AG04450 (cell line): ENCODE measurements at regions not wholly inside any gene's neighbourhood (a gene's known extent, or its start where the extent isn't known, plus 50 kb on each side); places are given as distances from the start of the nearest gene placed in this dataset.
"Not testable (repeated sequence)": the region's sequence is repeated elsewhere in the genome, so short reads cannot be mapped to it uniquely, and the experiment has no call there.

Experiments
- CTCF ChIA-PET: fragments of 300-600, 350-600 bp; formaldehyde crosslinking; extraction: SDS; loops from one replicate; lab custom pipeline; 2022; ENCODE audit warnings: antibody characterized with exemption, inconsistent platforms; lab: Charles Lee
- POLR2A ChIA-PET: fragments of 350-600 bp; formaldehyde crosslinking; extraction: SDS; loops from one replicate; lab custom pipeline; 2021; ENCODE audit warnings: antibody characterized with exemption, inconsistent platforms; lab: Yijun Ruan, JAX
- DNase-seq: peaks from one replicate; pipeline ENCODE4 v3.0.0-alpha.2; 2011; ENCODE audit warnings: low read depth, low spot score
- H3K27ac ChIP-seq: one replicate; pipeline ENCODE4 v1.5.1; 2012; ENCODE audit warnings: low read depth, low read length, control low read depth
- H3K27me3 ChIP-seq: one replicate; pipeline ENCODE4 v1.6.0; 2012; ENCODE audit warnings: low read length; ENCODE audit not compliant: control insufficient read depth, insufficient read depth
- H3K4me3 ChIP-seq: 2 replicates; pipeline ENCODE4 v1.5.1; 2011; ENCODE audit warnings: mild to moderate bottlenecking, low read depth, low read length, control low read depth
- H3K9me3 ChIP-seq: 2 replicates; pipeline ENCODE4 v1.5.1; 2012; ENCODE audit warnings: low read length; ENCODE audit not compliant: control insufficient read depth, insufficient read depth
- CTCF ChIP-seq: IDR thresholded peaks from 2 replicates; pipeline ENCODE4 v1.5.1; 2011; ENCODE audit warnings: low read depth, low read length, control low read depth, inconsistent platforms

DNA sequence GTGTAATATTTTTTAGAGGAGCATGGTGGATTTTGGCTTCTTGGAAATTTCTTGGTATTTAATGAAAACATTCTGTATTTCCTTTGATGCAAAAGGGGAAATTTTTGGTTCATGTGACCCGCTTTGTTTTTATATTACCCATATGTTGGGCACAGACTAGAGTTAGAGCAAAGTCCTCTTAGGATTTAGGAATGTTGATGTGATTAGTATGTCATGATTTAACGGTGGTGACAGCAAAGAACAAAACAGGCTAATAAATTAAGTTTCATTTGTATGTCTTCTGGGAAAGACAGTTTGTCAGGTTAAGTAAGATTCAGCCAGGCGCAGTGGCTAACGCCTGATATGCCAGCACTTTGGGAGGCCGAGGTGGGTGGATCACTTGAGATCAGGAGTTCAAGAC lies 304.6 kb downstream of the REEP3 start:
- POLR2A ChIA-PET = no interaction called here
- no peaks in the 10 kb centered on the region for H3K9me3 ChIP-seq

GRCh38 chr10:63827018-63827417 lies 305.8 kb downstream of the REEP3 start:
- CTCF ChIA-PET, H3K4me3 ChIP-seq, POLR2A ChIA-PET, H3K9me3 ChIP-seq, H3K27me3 ChIP-seq, DNase-seq, H3K27ac ChIP-seq: not testable (repeated sequence)

More for the DNA sequence above, 304.6 kb downstream of the REEP3 start:
- Histone ChIP-seq H3K4me3 (no peak overlapping the region), H3K27me3 (peaks cover 2% of the 10 kb centered on the region), H3K27ac (no peak overlapping the region)
- CTCF ChIA-PET = no interaction called here
- no peak for DNase-seq
- TF ChIP-seq CTCF = no peak

- ChIA-PET CTCF (interaction anchor here (3.4 kb wide), 1 partner anchor 9 kb away, joined by 13 read pairs; no protein-coding TSS in a partner anchor), POLR2A (no interaction called here)
- H3K27ac ChIP-seq = no peak overlapping the region
- no peaks in the 10 kb centered on the region for H3K9me3 ChIP-seq
- no peak for DNase-seq
- no peak for TF ChIP-seq CTCF
- H3K4me3 ChIP-seq = no peak overlapping the region
- H3K27me3 ChIP-seq = peaks cover 2% of the 10 kb centered on the region
Measured at GRCh38 chr10:63829020-63829419, 307.8 kb downstream of the REEP3 start.

DNA sequence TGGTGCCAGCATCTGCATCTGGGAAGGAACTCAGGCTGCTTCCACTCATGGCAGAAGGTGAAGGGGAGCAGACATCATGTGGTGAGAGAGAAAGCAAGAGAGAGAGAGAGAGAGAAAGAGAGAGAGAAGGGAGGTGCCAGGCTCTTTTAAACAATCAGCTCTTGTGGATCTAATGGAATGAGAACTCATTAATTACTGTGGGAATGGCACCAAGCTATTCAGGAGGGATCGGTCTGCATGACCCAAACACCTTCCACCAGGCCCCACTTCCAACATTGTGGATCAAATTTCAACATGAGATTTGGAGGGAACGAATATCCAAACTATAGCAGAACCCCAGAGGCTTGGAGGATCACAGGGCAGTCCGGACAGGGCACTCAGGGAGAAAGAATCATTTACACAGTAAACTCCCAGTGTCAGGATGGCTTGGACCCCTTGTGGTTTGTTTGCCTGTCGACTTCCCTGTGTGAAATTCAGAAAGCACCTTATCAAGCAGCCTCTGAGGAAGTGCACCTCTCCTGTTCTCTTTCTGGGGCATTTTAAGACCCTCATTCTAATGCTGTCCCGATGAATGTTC lies 308.5 kb downstream of the REEP3 start:
- ChIA-PET CTCF (interaction anchor here (3.4 kb wide), 1 partner anchor 10 kb away, joined by 13 read pairs; no protein-coding TSS in a partner anchor), POLR2A (no interaction called here)
- no peak overlapping the region for H3K27ac ChIP-seq
- H3K9me3 ChIP-seq = no peaks in the 10 kb centered on the region
- no peak for TF ChIP-seq CTCF
- no peak overlapping the region for H3K4me3 ChIP-seq
- DNase-seq = no peak
- H3K27me3 ChIP-seq = peaks cover 2% of the 10 kb centered on the region

DNA sequence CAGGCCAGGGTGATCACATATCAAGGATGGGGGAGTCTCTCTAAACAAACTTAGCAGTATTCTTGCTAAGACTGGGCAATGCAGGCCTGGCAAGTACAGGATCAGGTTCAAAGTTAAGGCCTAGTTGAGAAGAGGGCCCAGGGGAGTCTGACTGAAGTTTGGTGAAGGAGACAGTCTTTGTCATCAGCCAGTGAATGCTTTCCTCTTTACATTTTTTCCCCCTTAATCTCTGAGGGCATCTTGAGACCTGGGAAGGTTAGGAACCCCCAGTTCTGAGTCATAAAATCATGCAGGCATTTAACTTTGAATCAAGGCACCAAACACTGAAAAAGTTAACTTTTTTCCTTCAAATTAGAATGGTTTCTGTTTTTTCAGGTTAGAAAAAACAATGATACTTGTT lies 311.5 kb downstream of the REEP3 start:
- Histone ChIP-seq H3K9me3 (no peaks in the 10 kb centered on the region), H3K27me3 (peaks cover 2% of the 10 kb centered on the region), H3K27ac (no peak overlapping the region), H3K4me3 (no peak overlapping the region)
- ChIA-PET CTCF (no interaction called here), POLR2A (no interaction called here)
- TF ChIP-seq CTCF = no peak
- DNase-seq = no peak
